SJCRH30 (cell line): ENCODE measurements at regions not wholly inside any gene's neighbourhood (a gene's known extent, or its start where the extent isn't known, plus 50 kb on each side); places are given as distances from the start of the nearest gene placed in this dataset.
A peak's percentile ranks its signal among the peaks of the same experiment; 100 is the strongest.

ENCODE experiments used
- DNase-seq, 2 experiments: peaks; one replicate each; pipeline ENCODE4 v3.0.0-alpha.2; 2015 to 2020
- H3K27ac ChIP-seq: fragments of 250-450 bp; sonication (Bioruptor Pico); 2 replicates; pipeline ENCODE4 v1.5.1; 2020; ENCODE audit warnings: mild to moderate bottlenecking, moderate library complexity
- H3K27me3 ChIP-seq: fragments of 250-450 bp; sonication (Bioruptor Pico); 2 replicates; pipeline ENCODE4 v1.5.1; 2020; ENCODE audit warnings: mild to moderate bottlenecking, moderate library complexity
- H3K36me3 ChIP-seq: fragments of 250-450 bp; sonication (Bioruptor Pico); 2 replicates; pipeline ENCODE4 v1.5.1; 2020; ENCODE audit warnings: mild to moderate bottlenecking, moderate library complexity
- H3K4me1 ChIP-seq: fragments of 250-450 bp; sonication (Bioruptor Pico); 2 replicates; pipeline ENCODE4 v1.5.1; 2020; ENCODE audit warnings: mild to moderate bottlenecking, moderate library complexity
- H3K4me3 ChIP-seq: fragments of 250-450 bp; sonication (Bioruptor Pico); 2 replicates; pipeline ENCODE4 v1.5.1; 2020; ENCODE audit warnings: mild to moderate bottlenecking, moderate library complexity
- H3K9me3 ChIP-seq: fragments of 250-450 bp; sonication (Bioruptor Pico); replicated peaks from 2 replicates; pipeline ENCODE4 v1.5.1; 2020; ENCODE audit warnings: mild to moderate bottlenecking, moderate library complexity

- Histone ChIP-seq H3K27me3 (no peaks in the 10 kb centered on the region), H3K9me3 (no peaks in the 10 kb centered on the region)
- no peak for DNase-seq
These were observed 119.5 kb upstream of the SALL3 start for GRCh38 chr18:78860117-78860516.

GRCh38 chr18:78861116-78861515, 118.5 kb upstream of the SALL3 start:
- H3K27ac ChIP-seq = no peak overlapping the region
- no peaks in the 10 kb centered on the region for H3K4me1 ChIP-seq
- no peak for DNase-seq
- no peaks in the 10 kb centered on the region for H3K9me3 ChIP-seq
- H3K4me3 ChIP-seq = no peak overlapping the region
- H3K36me3 ChIP-seq = no peaks in the 10 kb centered on the region
- H3K27me3 ChIP-seq = no peaks in the 10 kb centered on the region

More at GRCh38 chr18:78860117-78860516, 119.5 kb upstream of the SALL3 start:
- Histone ChIP-seq H3K4me1 (no peaks in the 10 kb centered on the region), H3K36me3 (no peaks in the 10 kb centered on the region), H3K4me3 (no peak overlapping the region), H3K27ac (no peak overlapping the region)

GRCh38 chr18:78861706-78862105, 117.9 kb upstream of the SALL3 start:
- Histone ChIP-seq H3K27me3 (no peaks in the 10 kb centered on the region), H3K4me3 (no peak overlapping the region), H3K9me3 (no peaks in the 10 kb centered on the region), H3K4me1 (no peaks in the 10 kb centered on the region), H3K36me3 (no peaks in the 10 kb centered on the region), H3K27ac (no peak overlapping the region)
- DNase-seq = no peak

- H3K27me3 ChIP-seq = no peaks in the 10 kb centered on the region
- DNase-seq = no peak
These were observed 117.2 kb upstream of the SALL3 start for GRCh38 chr18:78862395-78862794.

GRCh38 chr18:78865056-78865598, 114.5 kb upstream of the SALL3 start:
- no peak overlapping the region for H3K4me3 ChIP-seq
- H3K4me1 ChIP-seq = no peaks in the 10 kb centered on the region
- H3K9me3 ChIP-seq = no peaks in the 10 kb centered on the region
- no peak overlapping the region for H3K27ac ChIP-seq
- H3K27me3 ChIP-seq = no peaks in the 10 kb centered on the region
- H3K36me3 ChIP-seq = no peaks in the 10 kb centered on the region
- DNase-seq = no peak

More at GRCh38 chr18:78862395-78862794, 117.2 kb upstream of the SALL3 start:
- Histone ChIP-seq H3K4me3 (no peak overlapping the region), H3K4me1 (no peaks in the 10 kb centered on the region), H3K9me3 (no peaks in the 10 kb centered on the region), H3K27ac (no peak overlapping the region), H3K36me3 (no peaks in the 10 kb centered on the region)

- no peaks in the 10 kb centered on the region for H3K4me1 ChIP-seq
- H3K27me3 ChIP-seq = no peaks in the 10 kb centered on the region
- H3K9me3 ChIP-seq = no peaks in the 10 kb centered on the region
- H3K27ac ChIP-seq = no peak overlapping the region
- H3K4me3 ChIP-seq = no peak overlapping the region
- no peaks in the 10 kb centered on the region for H3K36me3 ChIP-seq
- DNase-seq = no peak
These were observed 113.8 kb upstream of the SALL3 start for GRCh38 chr18:78865771-78866310.

GRCh38 chr18:78867131-78867530, 112.5 kb upstream of the SALL3 start:
- DNase-seq = no peak
- no peak overlapping the region for H3K27ac ChIP-seq
- no peaks in the 10 kb centered on the region for H3K4me1 ChIP-seq
- H3K4me3 ChIP-seq = no peak overlapping the region
- no peaks in the 10 kb centered on the region for H3K36me3 ChIP-seq
- H3K27me3 ChIP-seq = no peaks in the 10 kb centered on the region
- no peaks in the 10 kb centered on the region for H3K9me3 ChIP-seq

- Histone ChIP-seq H3K9me3 (no peaks in the 10 kb centered on the region), H3K36me3 (no peaks in the 10 kb centered on the region), H3K27me3 (no peaks in the 10 kb centered on the region), H3K4me3 (no peak overlapping the region), H3K4me1 (no peaks in the 10 kb centered on the region), H3K27ac (no peak overlapping the region)
- no peak for DNase-seq
These were observed 111.0 kb upstream of the SALL3 start for GRCh38 chr18:78868330-78869316.

GRCh38 chr18:78871618-78872017, 108.0 kb upstream of the SALL3 start:
- DNase-seq = no peak
- Histone ChIP-seq H3K9me3 (no peaks in the 10 kb centered on the region), H3K27ac (no peak overlapping the region), H3K36me3 (no peaks in the 10 kb centered on the region), H3K27me3 (no peaks in the 10 kb centered on the region), H3K4me3 (no peak overlapping the region), H3K4me1 (no peaks in the 10 kb centered on the region)

- Histone ChIP-seq H3K9me3 (no peaks in the 10 kb centered on the region), H3K27ac (no peak overlapping the region), H3K4me3 (no peak overlapping the region), H3K4me1 (no peaks in the 10 kb centered on the region), H3K27me3 (no peaks in the 10 kb centered on the region), H3K36me3 (no peaks in the 10 kb centered on the region)
- no peak for DNase-seq
These were observed 105.6 kb upstream of the SALL3 start for GRCh38 chr18:78873926-78874500.

- peak in 1 of 2 experiments; percentile 38 for DNase-seq
- no peaks in the 10 kb centered on the region for H3K4me1 ChIP-seq
- H3K36me3 ChIP-seq = no peaks in the 10 kb centered on the region
- no peaks in the 10 kb centered on the region for H3K27me3 ChIP-seq
- H3K4me3 ChIP-seq = no peak overlapping the region
- H3K27ac ChIP-seq = no peak overlapping the region
- H3K9me3 ChIP-seq = no peaks in the 10 kb centered on the region
These were observed 104.4 kb upstream of the SALL3 start for GRCh38 chr18:78875016-78875777.

GRCh38 chr18:78875778-78876650, 103.6 kb upstream of the SALL3 start:
- H3K36me3 ChIP-seq = no peaks in the 10 kb centered on the region
- H3K4me3 ChIP-seq = no peak overlapping the region
- H3K27ac ChIP-seq = no peak overlapping the region
- no peaks in the 10 kb centered on the region for H3K27me3 ChIP-seq
- no peak for DNase-seq
- no peaks in the 10 kb centered on the region for H3K9me3 ChIP-seq
- H3K4me1 ChIP-seq = no peaks in the 10 kb centered on the region

- H3K27ac ChIP-seq = no peak overlapping the region
- H3K27me3 ChIP-seq = no peaks in the 10 kb centered on the region
- H3K4me3 ChIP-seq = no peak overlapping the region
- H3K4me1 ChIP-seq = no peaks in the 10 kb centered on the region
- DNase-seq = no peak
- H3K9me3 ChIP-seq = no peaks in the 10 kb centered on the region
- H3K36me3 ChIP-seq = no peaks in the 10 kb centered on the region
These were observed 102.8 kb upstream of the SALL3 start for GRCh38 chr18:78876868-78877267.

GRCh38 chr18:78878335-78878734, 101.3 kb upstream of the SALL3 start:
- no peak overlapping the region for H3K27ac ChIP-seq
- no peak overlapping the region for H3K4me3 ChIP-seq
- no peaks in the 10 kb centered on the region for H3K36me3 ChIP-seq
- H3K4me1 ChIP-seq = no peaks in the 10 kb centered on the region
- no peaks in the 10 kb centered on the region for H3K27me3 ChIP-seq
- no peaks in the 10 kb centered on the region for H3K9me3 ChIP-seq
- DNase-seq = no peak
